ENCODE measurements at regions not wholly inside any gene's neighbourhood (a gene's known extent, or its start where the extent isn't known, plus 50 kb on each side); places are given as distances from the start of the nearest gene placed in this dataset.

- H3K9me3 ChIP-seq (ENCODE audit: control insufficient read depth, low read depth, low read length) = no peaks in the 10 kb centered on the region
- no CpG with 5 or more reads among the region's 4 CpGs for WGBS (ENCODE audit: extremely low coverage, insufficient read length, low lambda C conversion rate)
- H3K14ac ChIP-seq (ENCODE audit: insufficient read depth, low read length) = no peak overlapping the region
- Mint-ChIP-seq H3K27me3 (ENCODE audit: low read depth) (no peaks in the 10 kb centered on the region; the same call in 1 of the 2 replicates), H3K4me3 (no peak overlapping the region), H3K9me3 (no peaks in the 10 kb centered on the region; a peak in 2 of 5 replicates), H3K36me3 (ENCODE audit: insufficient read depth in 1 of 3, low read depth in 3 of 3) (no peaks in the 10 kb centered on the region), H3K27ac (no peak overlapping the region), H3K4me1 (no peaks in the 10 kb centered on the region)
- DNase-seq = no peak
- H2BK120ac ChIP-seq (ENCODE audit: low read depth, low read length, poor library complexity, severe bottlenecking) = no peak overlapping the region
- H2AFZ ChIP-seq (ENCODE audit: low read length) = no peak overlapping the region
- H2BK15ac ChIP-seq (ENCODE audit: low read depth, low read length) = no peak overlapping the region
- no peak overlapping the region for H3K23ac ChIP-seq (ENCODE audit: insufficient read length, low read depth, low read length)
- H3K27me3 ChIP-seq (ENCODE audit: insufficient read depth, low read length) = no peaks in the 10 kb centered on the region
- no peaks in the 10 kb centered on the region for H4K20me1 ChIP-seq (ENCODE audit: control insufficient read depth, insufficient read depth, insufficient read length)
- no peak overlapping the region for H2BK12ac ChIP-seq (ENCODE audit: insufficient read length, low read depth, low read length)
- no peak overlapping the region for H4K5ac ChIP-seq (ENCODE audit: insufficient read length, low read depth, low read length)
- H3K4ac ChIP-seq (ENCODE audit: low read depth, low read length) = no peak overlapping the region
- no peaks in the 10 kb centered on the region for H3K79me2 ChIP-seq (ENCODE audit: insufficient read depth, low read length)
- H2BK5ac ChIP-seq (ENCODE audit: insufficient read length, low read length) = no peak overlapping the region
- no peaks in the 10 kb centered on the region for H3K23me2 ChIP-seq (ENCODE audit: insufficient read length, low read depth, low read length, poor library complexity, severe bottlenecking)
- H3K4me2 ChIP-seq (ENCODE audit: insufficient read depth, insufficient read length, low read length) = no peak overlapping the region
- no peak overlapping the region for H3K56ac ChIP-seq (ENCODE audit: insufficient read length, low read depth, low read length)
- H3K27ac ChIP-seq (ENCODE audit: insufficient read length, low read depth, low read length) = no peak overlapping the region
- TF ChIP-seq CTCF (conservative IDR thresholded peaks at IDR 0.05) = no peak
- no peak overlapping the region for H3T11ph ChIP-seq (ENCODE audit: low read length)
- no peak overlapping the region for H3K9ac ChIP-seq (ENCODE audit: extremely low read depth, insufficient read length, low read length)
- H4K8ac ChIP-seq (replicated peaks; ENCODE audit: insufficient read length, low read depth, low read length) = no peak overlapping the region
- no peaks in the 10 kb centered on the region for H3K4me1 ChIP-seq (ENCODE audit: insufficient read depth, low read length)
- H2AK5ac ChIP-seq (ENCODE audit: insufficient read length, low read length) = no peak overlapping the region
- no peak overlapping the region for H3K18ac ChIP-seq (ENCODE audit: insufficient read length, low read depth, low read length)
- no peaks in the 10 kb centered on the region for H3K79me1 ChIP-seq (ENCODE audit: insufficient read depth, low read depth, low read length, poor library complexity, severe bottlenecking)
- no peak overlapping the region for H2BK20ac ChIP-seq (ENCODE audit: low read depth, low read length, poor library complexity, severe bottlenecking)
- H4K91ac ChIP-seq (ENCODE audit: insufficient read length, low read depth, low read length) = no peak overlapping the region
Measured at GRCh38 chr6:164051427-164051826, 636.9 kb downstream of the QKI start.

Measured in H9 (cell line).